ENCODE measurements at regions not wholly inside any gene's neighbourhood (a gene's known extent, or its start where the extent isn't known, plus 50 kb on each side); places are given as distances from the start of the nearest gene placed in this dataset.

DNA sequence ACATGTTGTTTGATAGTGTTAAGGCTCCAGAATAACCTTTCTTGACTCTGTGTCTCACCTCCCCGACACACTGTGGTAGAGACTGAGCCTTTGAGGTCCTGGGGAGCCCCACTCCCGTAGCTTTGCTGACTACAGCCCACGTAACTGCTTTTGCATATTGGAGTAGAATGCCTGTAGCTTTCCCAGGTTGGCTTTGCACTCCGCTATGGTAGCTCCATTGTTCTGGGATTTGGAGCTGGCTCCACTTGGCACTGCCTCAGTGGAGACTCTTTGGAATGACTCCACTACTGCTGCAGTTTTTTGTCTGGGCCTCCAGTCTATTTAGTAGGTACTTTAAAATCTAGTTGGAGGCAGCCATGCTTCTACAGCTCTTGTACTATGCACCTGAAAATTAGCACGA, 56.2 kb upstream of the ANXA1 start:
- no peaks in the 10 kb centered on the region for H3K4me1 ChIP-seq
- H3K36me3 ChIP-seq, result no peaks in the 10 kb centered on the region
- H3K9me3 ChIP-seq, result no peaks in the 10 kb centered on the region
- no peaks in the 10 kb centered on the region for H3K27me3 ChIP-seq
- TF ChIP-seq, protein P1, sequence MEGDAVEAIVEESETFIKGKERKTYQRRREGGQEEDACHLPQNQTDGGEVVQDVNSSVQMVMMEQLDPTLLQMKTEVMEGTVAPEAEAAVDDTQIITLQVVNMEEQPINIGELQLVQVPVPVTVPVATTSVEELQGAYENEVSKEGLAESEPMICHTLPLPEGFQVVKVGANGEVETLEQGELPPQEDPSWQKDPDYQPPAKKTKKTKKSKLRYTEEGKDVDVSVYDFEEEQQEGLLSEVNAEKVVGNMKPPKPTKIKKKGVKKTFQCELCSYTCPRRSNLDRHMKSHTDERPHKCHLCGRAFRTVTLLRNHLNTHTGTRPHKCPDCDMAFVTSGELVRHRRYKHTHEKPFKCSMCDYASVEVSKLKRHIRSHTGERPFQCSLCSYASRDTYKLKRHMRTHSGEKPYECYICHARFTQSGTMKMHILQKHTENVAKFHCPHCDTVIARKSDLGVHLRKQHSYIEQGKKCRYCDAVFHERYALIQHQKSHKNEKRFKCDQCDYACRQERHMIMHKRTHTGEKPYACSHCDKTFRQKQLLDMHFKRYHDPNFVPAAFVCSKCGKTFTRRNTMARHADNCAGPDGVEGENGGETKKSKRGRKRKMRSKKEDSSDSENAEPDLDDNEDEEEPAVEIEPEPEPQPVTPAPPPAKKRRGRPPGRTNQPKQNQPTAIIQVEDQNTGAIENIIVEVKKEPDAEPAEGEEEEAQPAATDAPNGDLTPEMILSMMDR (IDR thresholded peaks at IDR 0.05), result no peak
- TF ChIP-seq POLR2A (IDR thresholded peaks at IDR 0.05), result no peak
- intact Hi-C loops (cut with DNase I; ENCODE audit: low total_unique reads), result no loop called here
- H3K27ac ChIP-seq, result no peak overlapping the region
- DNase-seq, result no peak
- no peak overlapping the region for H3K4me3 ChIP-seq

DNA sequence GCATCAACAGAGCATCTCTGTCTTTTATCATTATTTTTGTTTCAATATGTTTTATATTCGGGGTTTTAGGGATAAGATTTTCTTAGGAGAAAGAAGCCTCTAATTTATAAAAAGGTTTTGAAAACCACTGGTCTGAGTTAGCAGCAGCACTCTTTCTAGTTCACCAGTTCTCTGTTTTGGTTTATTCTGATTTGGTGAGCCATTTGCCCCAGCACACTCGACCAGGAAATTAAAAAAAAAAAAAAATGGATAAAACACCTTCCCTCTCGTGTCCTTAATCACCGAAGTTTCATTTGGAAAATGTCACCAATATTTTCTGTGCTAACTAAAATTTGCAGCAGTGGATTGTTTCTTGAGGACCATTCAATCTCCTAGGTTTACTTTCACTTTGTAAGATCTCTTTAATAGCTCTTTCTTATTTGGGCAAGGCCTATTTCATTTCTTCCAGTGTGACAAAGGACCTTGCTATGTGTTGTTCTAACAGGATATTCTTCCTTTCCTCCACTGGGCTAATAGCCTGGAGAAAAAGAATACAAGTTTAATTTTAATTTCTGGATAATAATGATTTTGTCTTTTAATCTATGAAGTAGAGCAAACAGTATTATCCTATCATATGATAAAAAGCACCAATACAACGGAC, 57.8 kb upstream of the ANXA1 start:
- peak overlapping the region in 1 of 2 donors; percentile 13 for H3K4me3 ChIP-seq
- intact Hi-C loops (cut with DNase I; ENCODE audit: low total_unique reads), result no loop called here
- DNase-seq, result no peak

DNA sequence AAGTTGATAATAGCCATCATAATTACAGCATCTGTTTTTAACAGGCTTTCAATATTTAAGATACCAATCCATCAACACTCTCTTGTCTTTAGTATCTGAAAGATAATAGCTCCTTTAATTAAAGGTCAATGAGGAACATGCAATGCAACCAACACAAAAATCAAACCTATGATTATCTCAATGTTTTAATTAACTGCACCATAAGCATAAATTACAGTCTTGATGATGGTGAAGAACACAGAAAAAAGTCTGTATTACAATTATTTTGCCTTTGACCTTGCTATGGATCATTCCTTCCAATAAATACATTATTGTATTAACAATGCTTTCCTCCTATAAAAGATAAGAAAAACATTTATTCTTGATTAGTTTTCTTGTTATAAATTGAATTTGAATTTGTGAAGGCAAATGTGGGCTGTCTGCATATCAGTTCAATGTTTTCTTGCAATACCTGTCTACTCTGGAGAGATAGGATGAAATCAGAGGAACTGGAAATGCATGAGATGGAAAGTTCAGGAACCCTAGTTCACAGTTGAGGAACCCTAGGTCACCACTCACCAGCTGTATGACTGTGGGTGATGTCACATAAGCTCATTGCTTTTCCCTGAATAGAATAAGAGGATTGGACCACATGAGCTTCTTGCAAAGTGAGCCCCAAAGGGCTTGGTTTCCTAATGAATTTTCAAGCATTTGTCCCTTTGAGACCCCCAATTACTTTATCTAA, 58.5 kb upstream of the ANXA1 start:
- H3K27ac ChIP-seq, result peak overlapping the region; percentile 13 to 50
- no peak overlapping the region for H3K4me3 ChIP-seq
- no peak for DNase-seq

More for the DNA sequence above, 57.8 kb upstream of the ANXA1 start:
- Histone ChIP-seq H3K36me3 (no peaks in the 10 kb centered on the region), H3K9me3 (no peaks in the 10 kb centered on the region), H3K4me1 (no peaks in the 10 kb centered on the region), H3K27me3 (no peaks in the 10 kb centered on the region), H3K27ac (peak overlapping the region; percentile 13 to 50)
- TF ChIP-seq, protein P1 (IDR thresholded peaks at IDR 0.05), result no peak
- no peak for TF ChIP-seq POLR2A (IDR thresholded peaks at IDR 0.05)

DNA sequence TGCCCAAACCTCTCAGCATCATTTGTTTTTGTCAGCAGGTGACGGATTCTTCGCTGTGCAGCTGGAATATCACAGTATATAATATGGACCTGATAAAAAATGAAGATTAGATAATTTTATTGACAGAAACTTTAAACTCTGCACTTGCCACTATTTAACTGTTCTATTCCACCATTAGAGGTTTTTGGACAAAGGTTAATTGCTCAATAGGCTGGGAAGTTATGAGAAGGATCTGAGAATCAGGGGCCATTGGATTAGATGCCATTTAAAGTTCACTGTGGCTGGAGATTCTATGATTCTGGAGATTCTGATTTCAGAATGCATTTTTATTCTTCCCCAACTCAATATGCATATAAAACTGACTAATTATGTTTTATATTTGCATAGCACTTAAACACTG, 59.8 kb upstream of the ANXA1 start:
- H3K27me3 ChIP-seq, result no peaks in the 10 kb centered on the region
- TF ChIP-seq POLR2A (IDR thresholded peaks at IDR 0.05), result no peak
- TF ChIP-seq, protein P1 (IDR thresholded peaks at IDR 0.05), result no peak
- no peak for DNase-seq
- no peaks in the 10 kb centered on the region for H3K4me1 ChIP-seq
- no peaks in the 10 kb centered on the region for H3K9me3 ChIP-seq
- H3K36me3 ChIP-seq, result no peaks in the 10 kb centered on the region
- H3K27ac ChIP-seq, result no peak overlapping the region
- intact Hi-C loops (cut with DNase I; ENCODE audit: low total_unique reads), result no loop called here
- no peak overlapping the region for H3K4me3 ChIP-seq

More for the DNA sequence above, 58.5 kb upstream of the ANXA1 start:
- Histone ChIP-seq H3K27me3 (no peaks in the 10 kb centered on the region), H3K36me3 (no peaks in the 10 kb centered on the region), H3K4me1 (no peaks in the 10 kb centered on the region), H3K9me3 (no peaks in the 10 kb centered on the region)
- intact Hi-C loops (cut with DNase I; ENCODE audit: low total_unique reads), result no loop called here
- TF ChIP-seq, protein P1 (IDR thresholded peaks at IDR 0.05), result no peak
- TF ChIP-seq POLR2A (IDR thresholded peaks at IDR 0.05), result no peak

DNA sequence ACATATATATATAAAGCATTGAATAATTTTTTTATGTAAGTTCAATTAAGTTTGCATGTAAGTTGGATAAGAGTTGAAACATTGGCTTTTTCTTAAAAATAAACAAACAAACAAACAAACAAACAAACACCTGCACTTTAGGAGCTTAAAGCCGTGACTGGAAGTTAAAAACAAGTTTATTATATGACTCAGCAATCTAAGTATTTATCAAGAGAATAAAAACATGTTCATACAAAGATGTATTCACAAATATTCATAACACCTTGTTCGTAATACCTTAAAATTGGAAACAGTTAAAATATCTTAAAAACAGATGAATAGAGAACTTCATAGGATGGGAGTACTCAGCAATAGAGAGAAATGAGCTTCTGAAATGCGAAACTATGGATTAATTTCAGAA, 61.5 kb upstream of the ANXA1 start:
- Histone ChIP-seq H3K27ac (no peak overlapping the region), H3K9me3 (peaks cover 0 to 2% of the 10 kb centered on the region in 2 donors), H3K36me3 (no peaks in the 10 kb centered on the region), H3K4me1 (no peaks in the 10 kb centered on the region), H3K4me3 (no peak overlapping the region), H3K27me3 (no peaks in the 10 kb centered on the region)
- TF ChIP-seq POLR2A (IDR thresholded peaks at IDR 0.05), result no peak
- TF ChIP-seq, protein P1 (IDR thresholded peaks at IDR 0.05), result no peak
- intact Hi-C loops (cut with DNase I; ENCODE audit: low total_unique reads), result no loop called here
- no peak for DNase-seq
